ENCODE measurements at regions not wholly inside any gene's neighbourhood (a gene's known extent, or its start where the extent isn't known, plus 50 kb on each side); places are given as distances from the start of the nearest gene placed in this dataset.

DNA sequence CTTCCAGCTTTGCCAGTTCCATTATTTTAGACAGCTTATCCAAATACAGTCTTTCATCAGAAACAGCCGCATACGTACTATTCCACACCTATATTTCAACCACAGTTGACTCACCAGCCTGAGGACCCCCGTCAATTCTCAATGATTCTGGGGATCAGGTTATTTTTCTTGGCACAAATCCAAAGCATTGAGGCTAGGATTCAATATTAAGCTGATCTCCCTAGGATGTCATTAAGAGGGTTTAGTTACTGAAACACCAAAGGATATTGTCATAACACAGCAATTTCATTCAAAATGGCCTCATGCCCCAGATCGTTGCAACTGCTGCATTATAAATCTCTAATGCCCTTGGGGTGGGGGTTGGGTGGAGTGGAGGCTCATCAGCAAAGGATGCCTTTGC, 214.6 kb downstream of the PTEN start:
- H3K4me3 ChIP-seq (ENCODE audit: low read depth, low read length) = no peak overlapping the region
- TF ChIP-seq, protein P1, sequence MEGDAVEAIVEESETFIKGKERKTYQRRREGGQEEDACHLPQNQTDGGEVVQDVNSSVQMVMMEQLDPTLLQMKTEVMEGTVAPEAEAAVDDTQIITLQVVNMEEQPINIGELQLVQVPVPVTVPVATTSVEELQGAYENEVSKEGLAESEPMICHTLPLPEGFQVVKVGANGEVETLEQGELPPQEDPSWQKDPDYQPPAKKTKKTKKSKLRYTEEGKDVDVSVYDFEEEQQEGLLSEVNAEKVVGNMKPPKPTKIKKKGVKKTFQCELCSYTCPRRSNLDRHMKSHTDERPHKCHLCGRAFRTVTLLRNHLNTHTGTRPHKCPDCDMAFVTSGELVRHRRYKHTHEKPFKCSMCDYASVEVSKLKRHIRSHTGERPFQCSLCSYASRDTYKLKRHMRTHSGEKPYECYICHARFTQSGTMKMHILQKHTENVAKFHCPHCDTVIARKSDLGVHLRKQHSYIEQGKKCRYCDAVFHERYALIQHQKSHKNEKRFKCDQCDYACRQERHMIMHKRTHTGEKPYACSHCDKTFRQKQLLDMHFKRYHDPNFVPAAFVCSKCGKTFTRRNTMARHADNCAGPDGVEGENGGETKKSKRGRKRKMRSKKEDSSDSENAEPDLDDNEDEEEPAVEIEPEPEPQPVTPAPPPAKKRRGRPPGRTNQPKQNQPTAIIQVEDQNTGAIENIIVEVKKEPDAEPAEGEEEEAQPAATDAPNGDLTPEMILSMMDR (IDR thresholded peaks at IDR 0.05; ENCODE audit: insufficient read depth, low read depth, low read length, missing control alignments) = no peak
- no peak for DNase-seq (ENCODE audit: low read depth)

DNA sequence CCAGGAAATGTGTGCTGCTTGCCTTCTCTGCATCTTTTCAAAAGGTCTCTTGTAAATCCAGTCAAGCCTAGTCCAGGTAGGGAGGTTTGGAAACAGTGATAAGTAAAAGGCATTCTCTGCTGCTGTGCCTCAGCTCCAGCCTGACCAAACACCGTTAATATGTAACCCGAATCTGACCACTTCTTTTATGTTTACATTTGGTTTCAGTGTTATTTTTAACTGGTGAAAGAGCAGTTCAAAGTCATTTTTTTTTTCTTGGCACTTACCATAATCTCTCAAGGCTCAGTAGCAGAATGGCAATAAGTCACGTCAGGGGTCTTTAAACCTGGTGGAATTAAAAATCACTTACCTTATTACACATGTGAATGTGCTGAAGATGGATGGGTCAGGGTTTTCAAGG, 216.8 kb downstream of the PTEN start:
- TF ChIP-seq, protein P1 (IDR thresholded peaks at IDR 0.05; ENCODE audit: insufficient read depth, low read depth, low read length, missing control alignments) = no peak
- peak overlapping the region; percentile 52 for H3K4me3 ChIP-seq (ENCODE audit: low read depth, low read length)
- DNase-seq (ENCODE audit: low read depth) = peak; percentile 85

DNA sequence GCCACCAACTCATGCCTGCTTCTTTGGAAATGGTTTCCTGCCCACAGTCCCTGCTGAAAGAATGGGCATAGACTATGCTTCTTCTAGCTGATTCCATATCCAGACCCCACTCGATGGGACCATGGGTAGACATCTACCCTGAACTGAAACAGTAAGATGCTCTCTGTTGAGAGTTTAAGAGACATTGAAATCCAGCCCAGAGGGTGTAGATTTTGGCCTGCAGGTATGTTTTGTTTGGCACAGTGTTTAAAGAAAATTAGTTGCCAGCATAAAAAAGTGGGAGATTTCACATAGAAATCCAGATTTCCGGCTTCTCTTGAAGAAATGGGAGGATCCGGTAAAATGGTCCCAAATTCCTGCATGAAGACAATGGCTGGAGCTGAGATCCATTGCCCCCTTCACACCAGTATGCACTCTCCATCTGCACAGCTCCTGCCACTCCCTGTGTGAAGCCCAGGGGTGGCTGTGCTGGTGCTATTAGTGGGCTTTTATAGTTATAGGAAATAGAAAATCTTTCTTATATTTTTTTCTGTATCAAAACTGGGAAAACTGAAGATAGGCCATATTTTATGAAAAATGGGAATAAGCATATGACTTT, 218.1 kb downstream of the PTEN start:
- TF ChIP-seq, protein P1 (IDR thresholded peaks at IDR 0.05; ENCODE audit: insufficient read depth, low read depth, low read length, missing control alignments) = no peak
- H3K4me3 ChIP-seq (ENCODE audit: low read depth, low read length) = peak overlapping the region; percentile 52
- DNase-seq (ENCODE audit: low read depth) = no peak

DNA sequence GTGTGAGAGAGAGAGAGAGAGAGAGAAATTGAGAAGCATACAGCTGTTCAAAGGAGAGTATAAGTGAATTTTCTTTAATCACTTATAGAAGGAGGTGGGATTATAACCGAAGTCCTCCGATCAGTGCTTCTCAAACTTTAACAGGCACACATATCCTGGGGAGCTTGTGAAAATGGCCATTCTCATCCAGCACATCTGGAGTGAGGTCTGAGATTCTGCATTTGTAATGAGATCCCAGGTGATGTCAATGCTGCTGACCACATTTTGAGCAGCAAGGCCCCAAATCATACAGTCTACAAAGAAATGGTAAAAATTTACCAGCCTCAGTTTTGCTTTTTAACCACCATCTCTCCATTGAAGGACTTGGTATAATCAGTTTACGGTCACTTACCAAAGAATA, 219.0 kb downstream of the PTEN start:
- TF ChIP-seq, protein P1 (IDR thresholded peaks at IDR 0.05; ENCODE audit: insufficient read depth, low read depth, low read length, missing control alignments) = no peak
- H3K4me3 ChIP-seq (ENCODE audit: low read depth, low read length) = peak overlapping the region; percentile 52

DNA sequence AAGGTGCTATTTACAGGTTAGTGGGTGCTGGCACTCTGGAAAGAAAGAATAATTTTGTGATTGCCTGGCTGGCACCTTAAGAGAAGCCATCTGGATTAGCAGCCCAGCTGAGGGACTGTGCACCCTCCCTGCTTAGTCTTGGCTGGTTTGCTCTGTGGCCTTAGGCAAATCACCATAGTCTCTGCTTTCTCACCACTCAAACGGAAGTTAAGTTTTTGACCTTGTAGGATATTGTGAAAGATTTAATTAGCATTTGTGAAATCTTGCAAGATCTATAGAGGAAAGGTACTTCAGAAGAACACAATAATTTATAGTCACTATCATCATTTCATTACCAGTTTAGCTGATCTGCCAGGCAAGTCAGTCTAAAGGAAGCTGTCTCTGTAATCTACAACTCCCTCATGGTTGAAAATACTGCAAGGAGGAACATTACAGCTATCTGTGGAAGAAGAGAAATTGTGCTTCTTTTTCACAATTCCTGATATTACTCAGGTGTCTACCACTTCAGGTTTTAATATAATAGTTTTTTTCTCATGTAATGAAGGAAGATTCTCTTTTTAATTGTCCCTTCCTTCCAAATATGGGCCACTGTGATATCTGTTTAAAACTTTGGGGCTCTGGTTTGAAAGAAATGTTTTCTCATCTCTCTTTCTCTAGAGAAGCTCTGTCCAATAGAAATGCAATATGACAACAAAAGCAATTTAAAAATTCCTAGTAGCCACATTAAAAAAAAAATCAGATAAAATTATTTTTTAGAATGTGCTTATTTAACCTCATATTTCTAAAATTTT, 219.6 kb downstream of the PTEN start:
- H3K4me3 ChIP-seq (ENCODE audit: low read depth, low read length) = peak overlapping the region; percentile 52
- TF ChIP-seq, protein P1 (IDR thresholded peaks at IDR 0.05; ENCODE audit: insufficient read depth, low read depth, low read length, missing control alignments) = no peak
- peak; percentile 90 for DNase-seq (ENCODE audit: low read depth)

More for the DNA sequence above, 219.0 kb downstream of the PTEN start:
- peak; percentile 66 for DNase-seq (ENCODE audit: low read depth)

DNA sequence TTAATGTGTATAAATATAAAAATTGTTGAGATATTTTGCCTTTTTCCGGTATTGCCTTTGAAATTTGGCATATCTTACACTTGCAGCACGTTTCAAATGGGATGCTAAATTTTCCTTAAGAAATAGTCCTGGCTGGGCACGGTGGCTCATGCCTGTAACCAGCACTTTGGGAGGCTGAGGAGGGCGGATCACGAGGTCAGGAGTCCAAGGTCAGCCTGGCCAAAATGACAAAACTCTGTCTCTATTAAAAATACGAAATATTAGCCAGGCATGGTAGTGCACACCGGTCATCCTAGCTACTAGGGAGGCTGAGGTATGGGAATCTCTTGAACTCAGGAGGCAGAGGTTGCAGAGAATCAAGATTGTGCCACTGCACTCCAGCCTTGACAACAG, 220.2 kb downstream of the PTEN start:
- no peak for DNase-seq (ENCODE audit: low read depth)
- TF ChIP-seq, protein P1 (IDR thresholded peaks at IDR 0.05; ENCODE audit: insufficient read depth, low read depth, low read length, missing control alignments) = no peak
- no peak overlapping the region for H3K4me3 ChIP-seq (ENCODE audit: low read depth, low read length)
